ENCODE measurements at regions not wholly inside any gene's neighbourhood (a gene's known extent, or its start where the extent isn't known, plus 50 kb on each side); places are given as distances from the start of the nearest gene placed in this dataset.

- TF ChIP-seq CTCF (IDR thresholded peaks at IDR 0.05): no peak
- H3K27me3 ChIP-seq (ENCODE audit: control insufficient read depth in 1 of 2, insufficient read depth in 2 of 2, low read length in 2 of 2): no peaks in the 10 kb centered on the region
- no peak overlapping the region for H3K27ac Mint-ChIP-seq
- H3K36me3 Mint-ChIP-seq (ENCODE audit: low read depth): no peaks in the 10 kb centered on the region
- H3K36me3 ChIP-seq (ENCODE audit: insufficient read depth, low read length): no peaks in the 10 kb centered on the region
- no peaks in the 10 kb centered on the region for H3K9me3 Mint-ChIP-seq
- H3K4me1 ChIP-seq (ENCODE audit: insufficient read depth, low read length): no peaks in the 10 kb centered on the region
- H3K9me3 ChIP-seq (ENCODE audit: control insufficient read depth in 1 of 2, insufficient read depth in 1 of 2, low read length in 2 of 2): peaks cover 0 to 5% of the 10 kb centered on the region in 2 experiments
- intact Hi-C loops (cut with DNase I, micrococcal nuclease): no loop called here
- ATAC-seq (ENCODE audit: poor library complexity): no peak
- H3K4me3 ChIP-seq (ENCODE audit: low read length): no peak overlapping the region
- no peak overlapping the region for H3K27ac ChIP-seq (ENCODE audit: low read depth in 1 of 2, low read length in 2 of 2)
- ChIA-PET CTCF (no interaction called here), POLR2A (no interaction called here)
- H3K27me3 Mint-ChIP-seq: no peaks in the 10 kb centered on the region
- no peaks in the 10 kb centered on the region for H3K4me1 Mint-ChIP-seq (ENCODE audit: low read depth)
- DNase-seq: no peak
- no peak overlapping the region for H3K4me3 Mint-ChIP-seq
These were observed 875.2 kb downstream of the FLRT2 start for GRCh38 chr14:86404989-86405649.

- no peaks in the 10 kb centered on the region for H3K27me3 ChIP-seq (ENCODE audit: control insufficient read depth in 1 of 2, insufficient read depth in 2 of 2, low read length in 2 of 2)
- DNase-seq (no peak), ATAC-seq (ENCODE audit: poor library complexity) (no peak)
- H3K36me3 ChIP-seq (ENCODE audit: insufficient read depth, low read length): no peaks in the 10 kb centered on the region
- H3K4me1 ChIP-seq (ENCODE audit: insufficient read depth, low read length): no peaks in the 10 kb centered on the region
- peaks cover 0 to 5% of the 10 kb centered on the region in 2 experiments for H3K9me3 ChIP-seq (ENCODE audit: control insufficient read depth in 1 of 2, insufficient read depth in 1 of 2, low read length in 2 of 2)
- H3K4me3 Mint-ChIP-seq: no peak overlapping the region
- ChIA-PET CTCF (no interaction called here), POLR2A (no interaction called here)
- H3K27ac ChIP-seq (ENCODE audit: low read depth in 1 of 2, low read length in 2 of 2): no peak overlapping the region
- no peak overlapping the region for H3K4me3 ChIP-seq (ENCODE audit: low read length)
- no peaks in the 10 kb centered on the region for H3K27me3 Mint-ChIP-seq
- no peak for TF ChIP-seq CTCF (IDR thresholded peaks at IDR 0.05)
- H3K4me1 Mint-ChIP-seq (ENCODE audit: low read depth): no peaks in the 10 kb centered on the region
- no peak overlapping the region for H3K27ac Mint-ChIP-seq
- H3K36me3 Mint-ChIP-seq (ENCODE audit: low read depth): no peaks in the 10 kb centered on the region
- intact Hi-C loops (cut with DNase I, micrococcal nuclease): no loop called here
- no peaks in the 10 kb centered on the region for H3K9me3 Mint-ChIP-seq
These were observed 874.5 kb downstream of the FLRT2 start for GRCh38 chr14:86404425-86404824.

- intact Hi-C loops (cut with DNase I, micrococcal nuclease): no loop called here
- Histone ChIP-seq H3K36me3 (ENCODE audit: insufficient read depth, low read length) (no peaks in the 10 kb centered on the region), H3K4me1 (ENCODE audit: insufficient read depth, low read length) (no peaks in the 10 kb centered on the region), H3K9me3 (ENCODE audit: control insufficient read depth in 1 of 2, insufficient read depth in 1 of 2, low read length in 2 of 2) (peaks cover 0 to 5% of the 10 kb centered on the region in 2 experiments), H3K27ac (ENCODE audit: low read depth in 1 of 2, low read length in 2 of 2) (no peak overlapping the region), H3K4me3 (ENCODE audit: low read length) (no peak overlapping the region), H3K27me3 (ENCODE audit: control insufficient read depth in 1 of 2, insufficient read depth in 2 of 2, low read length in 2 of 2) (no peaks in the 10 kb centered on the region)
- TF ChIP-seq CTCF (IDR thresholded peaks at IDR 0.05): no peak
- POLR2A ChIA-PET: no interaction called here
- ATAC-seq (ENCODE audit: poor library complexity): no peak
- DNase-seq: no peak
- Mint-ChIP-seq H3K4me3 (no peak overlapping the region), H3K9me3 (no peaks in the 10 kb centered on the region), H3K27me3 (no peaks in the 10 kb centered on the region), H3K4me1 (ENCODE audit: low read depth) (no peaks in the 10 kb centered on the region), H3K27ac (no peak overlapping the region), H3K36me3 (ENCODE audit: low read depth) (no peaks in the 10 kb centered on the region)
- CTCF ChIA-PET: no interaction called here
These were observed 872.6 kb downstream of the FLRT2 start for GRCh38 chr14:86402545-86402944.
